ENCODE measurements at regions not wholly inside any gene's neighbourhood (a gene's known extent, or its start where the extent isn't known, plus 50 kb on each side); places are given as distances from the start of the nearest gene placed in this dataset.
A peak's percentile ranks its signal among the peaks of the same experiment; 100 is the strongest.

DNA sequence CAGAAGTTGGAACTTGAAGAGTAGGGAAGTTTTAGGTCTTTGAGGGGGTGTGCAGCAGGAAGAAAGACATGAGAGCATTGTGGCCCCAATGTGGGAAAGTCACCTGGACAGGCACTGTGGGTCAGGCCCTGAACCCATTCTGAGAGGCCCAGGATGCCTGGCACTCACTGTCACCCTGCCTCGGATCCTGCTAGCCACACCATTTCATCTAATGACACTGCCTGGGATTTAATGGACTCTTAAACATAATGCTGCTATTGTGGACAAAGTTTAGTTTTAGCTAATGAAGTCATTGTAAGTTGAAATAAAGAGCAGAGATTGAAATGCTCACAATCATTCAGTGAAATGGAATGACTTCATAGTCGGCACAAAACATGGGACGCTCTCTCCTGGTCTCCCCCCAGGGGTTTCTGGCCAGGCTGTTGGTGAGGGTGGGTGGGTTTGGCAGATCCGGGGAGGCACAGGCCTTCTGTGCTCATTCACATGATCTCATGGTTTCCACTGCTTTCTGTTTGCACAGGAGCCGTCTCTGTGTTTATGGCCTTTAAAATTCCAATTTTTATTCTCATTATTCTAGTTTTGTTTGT is 141.8 kb upstream of the KLHL29 start:
- intact Hi-C loops (cut with DNase I): no loop called here

DNA sequence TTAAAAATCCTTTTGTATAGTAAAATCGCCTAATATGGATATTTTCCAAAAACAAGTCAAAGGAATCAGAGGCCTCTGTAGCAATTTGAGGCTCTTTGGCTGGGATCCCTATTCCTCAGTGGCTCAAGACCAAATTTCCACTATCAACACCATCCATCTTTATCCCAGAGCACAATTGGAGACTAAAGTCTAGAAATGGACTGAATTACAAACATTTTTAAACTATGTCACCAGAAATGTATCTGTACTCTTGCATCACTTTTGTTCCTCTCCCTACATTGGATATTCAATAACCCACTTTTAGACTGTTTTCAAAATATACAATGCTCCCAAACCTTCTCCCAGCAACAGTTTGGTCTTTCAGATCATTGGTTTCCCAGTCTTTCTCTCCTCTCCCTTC is 140.4 kb upstream of the KLHL29 start:
- DNase-seq: no peak
- intact Hi-C loops (cut with DNase I): no loop called here

More for the DNA sequence above, 141.8 kb upstream of the KLHL29 start:
- DNase-seq: peak in 1 of 10 donors; percentile 26

DNA sequence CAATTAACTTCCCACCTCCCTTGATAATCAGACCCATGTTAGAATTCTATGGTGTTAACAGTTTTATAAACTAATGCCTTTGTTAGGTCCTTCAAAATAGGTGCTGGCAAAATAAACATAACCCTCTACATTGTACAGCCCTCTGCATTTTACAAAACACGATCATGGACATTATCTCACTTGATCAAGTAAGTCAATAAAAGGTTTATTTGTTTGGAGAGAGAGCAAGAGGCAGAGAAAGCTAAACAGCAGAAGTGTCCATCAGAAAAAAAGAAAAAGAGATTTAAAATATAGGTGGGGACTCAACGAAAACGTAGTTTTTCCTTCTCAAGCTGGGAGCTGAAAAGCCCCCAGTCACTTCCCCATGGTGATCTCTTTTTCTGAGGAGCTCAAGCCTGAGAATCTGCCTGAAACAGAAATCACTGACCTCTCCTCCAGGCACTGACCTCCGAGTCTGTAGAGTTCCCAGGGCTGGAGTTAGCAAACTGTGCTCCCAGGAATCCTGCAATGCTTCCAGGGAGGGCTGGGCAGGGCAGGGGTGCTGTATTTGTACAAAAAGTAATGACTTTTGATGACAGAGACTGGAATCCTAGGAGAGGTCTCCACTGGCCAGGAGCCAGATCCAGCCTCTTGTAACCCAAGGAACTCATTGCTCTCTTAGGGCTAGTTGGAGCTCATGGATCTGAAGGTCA is 137.8 kb upstream of the KLHL29 start:
- peak in 1 of 10 donors; percentile 39 for DNase-seq
- intact Hi-C loops (cut with DNase I): no loop called here

DNA sequence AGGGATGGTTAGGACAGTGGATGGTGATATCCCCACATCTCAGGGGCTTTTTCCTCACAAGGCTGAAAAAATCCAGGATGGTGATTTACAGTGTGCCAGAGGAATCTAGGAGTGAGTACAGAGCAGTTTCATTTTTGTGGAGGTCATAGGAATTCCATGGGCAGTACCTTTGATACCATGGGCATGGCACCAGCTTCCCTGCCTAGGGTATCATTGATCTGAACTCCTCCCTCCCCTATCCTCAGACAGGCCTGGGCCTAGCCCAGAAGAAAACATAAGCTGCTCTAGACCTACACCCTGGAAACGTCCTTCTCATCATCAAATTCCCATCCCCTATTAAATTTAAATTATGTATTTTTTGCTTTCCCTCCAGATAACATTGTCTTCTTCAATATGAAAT is 136.3 kb upstream of the KLHL29 start:
- peak in 1 of 10 donors; percentile 27 for DNase-seq
- intact Hi-C loops (cut with DNase I): no loop called here

DNA sequence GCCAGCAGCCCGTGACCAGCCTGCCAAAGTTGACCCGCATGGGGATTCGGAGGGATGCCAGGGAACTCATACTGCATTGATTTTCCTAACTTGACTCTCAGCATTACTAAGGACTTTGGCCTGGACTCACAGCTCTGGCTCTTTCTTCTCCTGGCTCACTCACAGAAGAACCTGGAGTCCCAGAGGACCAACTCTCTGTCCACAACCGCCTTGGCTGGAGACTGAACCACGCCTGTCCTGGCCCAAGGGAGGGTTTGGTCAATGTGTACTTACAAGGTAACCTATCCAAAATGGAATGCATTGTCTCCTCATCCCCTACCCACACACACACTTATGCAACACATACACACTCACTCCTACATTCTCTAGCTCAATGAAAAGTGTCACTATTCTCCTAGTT is 135.6 kb upstream of the KLHL29 start:
- intact Hi-C loops (cut with DNase I): no loop called here
- DNase-seq: peak in 6 of 10 donors; percentile 8 to 84 (median 48)

DNA sequence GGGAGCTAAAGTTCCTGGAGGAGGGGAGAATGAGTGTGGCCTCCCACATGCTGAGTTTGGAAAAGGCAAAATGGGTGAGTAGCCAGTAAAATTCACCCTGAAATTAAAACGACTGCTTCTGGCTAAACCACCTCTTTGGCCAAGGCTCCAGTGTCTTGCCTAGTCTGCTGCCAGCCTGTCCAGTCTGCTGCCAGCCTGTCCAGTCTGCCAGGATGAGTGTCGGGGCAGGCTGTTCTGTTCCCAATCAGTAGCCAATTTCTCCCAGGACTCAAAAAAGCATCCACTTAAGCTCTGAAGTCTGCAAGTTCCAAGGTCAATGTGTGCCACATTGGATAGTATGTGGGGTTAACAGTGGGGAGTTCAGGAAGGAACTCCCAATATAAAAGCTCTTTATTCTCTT is 134.6 kb upstream of the KLHL29 start:
- peak in 2 of 10 donors; percentile 23 to 63 for DNase-seq
- intact Hi-C loops (cut with DNase I): no loop called here

DNA sequence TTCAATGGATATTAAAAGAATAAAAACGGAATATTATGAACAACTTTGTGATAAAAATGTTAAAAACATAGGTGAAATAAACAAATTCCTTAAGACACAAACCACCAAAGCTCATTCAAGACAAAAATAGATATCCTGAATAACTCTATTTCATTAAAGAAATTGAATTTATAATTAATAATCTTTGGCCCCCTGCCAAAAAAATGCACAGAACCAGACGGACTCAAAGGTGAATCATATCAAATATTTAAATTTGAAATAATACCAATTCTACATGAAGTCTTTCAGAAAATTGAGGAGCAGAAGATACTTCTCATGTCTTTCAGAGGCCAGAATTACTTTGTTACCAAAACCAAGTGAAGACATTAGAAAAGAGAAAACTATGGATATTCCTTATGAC is 128.3 kb upstream of the KLHL29 start:
- intact Hi-C loops (cut with DNase I): no loop called here
- DNase-seq: no peak

DNA sequence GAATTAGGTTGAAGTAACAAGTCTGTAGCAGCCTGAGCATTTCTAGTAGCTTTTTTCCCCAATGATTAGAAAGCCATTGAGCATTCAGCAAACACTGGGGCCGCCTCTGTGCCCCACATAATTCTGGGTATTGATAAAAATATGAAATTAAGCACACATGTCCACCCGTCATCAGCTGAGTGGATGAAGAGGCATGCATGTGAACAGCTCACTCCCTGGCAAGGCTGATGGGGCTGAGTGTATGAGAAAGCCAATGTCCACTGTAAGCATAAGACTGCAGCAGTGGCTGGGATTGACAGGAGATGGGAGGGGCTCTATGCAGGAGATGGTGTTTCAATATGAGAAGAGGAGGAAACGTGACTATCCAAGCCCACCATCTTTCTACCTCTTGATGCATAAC is 124.4 kb upstream of the KLHL29 start:
- no peak for DNase-seq
- intact Hi-C loops (cut with DNase I): no loop called here

DNA sequence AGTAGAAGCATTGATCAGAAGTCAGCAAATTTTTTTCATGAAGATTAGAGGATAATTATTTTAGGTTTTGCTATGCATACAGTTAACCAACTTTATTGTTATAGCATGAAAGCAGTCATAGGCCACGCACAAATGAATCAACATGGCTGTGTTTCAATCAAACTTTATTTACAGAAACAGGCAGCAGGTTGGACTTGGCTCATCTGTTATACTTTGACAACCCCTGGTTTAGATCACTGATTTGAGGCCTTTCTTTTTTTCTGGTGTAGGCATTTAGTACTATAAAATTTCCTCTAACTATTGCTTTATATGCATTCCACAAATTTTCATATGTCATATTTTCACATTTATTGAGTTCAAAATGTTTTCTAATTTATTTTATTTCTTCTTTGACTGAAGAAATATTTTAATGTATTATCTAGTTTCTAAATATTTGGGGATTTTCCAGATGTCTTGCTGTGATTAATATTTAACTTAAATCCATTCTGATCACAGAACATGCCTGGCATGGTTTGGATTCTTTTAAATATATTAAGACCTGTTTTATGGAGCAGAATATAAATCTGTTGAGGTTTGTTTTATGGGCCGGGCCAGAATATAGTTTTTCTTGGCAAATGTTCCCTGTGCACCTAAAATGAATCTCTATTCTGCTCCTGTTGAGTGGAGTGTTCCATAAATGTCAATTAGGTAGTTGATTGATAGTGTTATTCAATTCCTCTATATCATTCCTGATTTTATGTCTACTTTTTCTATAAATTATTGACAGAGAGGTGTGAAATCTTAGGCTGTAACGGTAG is 116.3 kb upstream of the KLHL29 start:
- no peak for DNase-seq

DNA sequence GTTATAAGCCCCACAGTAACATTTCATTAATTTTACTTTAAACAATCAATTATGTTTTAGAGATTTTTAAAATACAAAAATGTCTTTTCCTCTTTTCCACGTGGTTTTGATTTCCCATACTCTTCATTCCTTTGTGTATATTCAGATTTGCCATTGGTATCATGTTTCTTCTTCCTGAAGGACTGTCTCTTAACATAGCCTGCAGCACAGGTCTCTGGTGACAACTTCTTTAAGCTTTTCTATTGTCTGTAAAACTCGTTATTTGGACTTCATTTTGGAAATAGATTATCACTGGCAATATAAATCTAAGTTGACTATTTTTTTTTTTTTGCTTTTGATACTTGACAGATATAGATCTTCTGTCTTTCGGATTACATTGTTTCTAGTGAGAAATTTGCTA is 115.2 kb upstream of the KLHL29 start:
- no peak for DNase-seq
- intact Hi-C loops (cut with DNase I): no loop called here

More for the DNA sequence above, 116.3 kb upstream of the KLHL29 start:
- intact Hi-C loops (cut with DNase I): no loop called here

DNA sequence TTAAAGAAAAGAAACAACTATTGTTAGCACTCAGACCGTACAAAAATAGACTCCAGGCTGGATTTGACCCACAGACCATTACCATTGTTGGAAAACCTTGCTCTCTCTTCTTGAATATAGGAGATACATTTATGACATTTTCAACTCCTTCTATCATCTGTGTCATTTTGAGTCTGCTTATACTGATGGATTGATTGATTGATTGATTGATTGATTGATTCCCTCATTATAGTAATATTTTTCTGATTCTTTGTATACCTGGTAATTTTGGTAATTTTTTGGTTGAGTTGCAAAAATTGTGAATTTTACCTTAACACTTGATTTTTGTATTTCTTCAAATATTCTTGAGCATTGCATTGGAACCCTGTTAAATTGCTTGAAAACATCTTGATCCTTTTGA is 114.2 kb upstream of the KLHL29 start:
- DNase-seq: no peak
- intact Hi-C loops (cut with DNase I): no loop called here

DNA sequence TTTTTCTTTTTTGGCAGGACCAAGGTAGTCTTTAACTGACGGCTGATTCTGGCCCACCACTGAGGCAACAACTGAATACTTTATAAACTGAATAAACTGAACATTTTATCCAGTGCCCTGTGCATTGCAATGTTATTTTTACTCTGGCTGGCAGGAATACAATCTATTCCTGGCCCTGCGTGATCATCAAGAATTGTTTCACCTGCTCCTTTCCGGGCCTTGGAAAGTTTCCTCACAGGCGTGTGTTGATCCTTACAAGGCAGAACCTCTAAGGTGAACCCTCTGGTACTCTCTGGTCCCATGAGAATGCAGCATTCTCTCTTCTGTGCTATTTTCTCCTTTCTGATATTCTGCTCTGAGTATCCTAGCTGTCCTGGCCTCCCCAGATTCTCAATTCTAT is 113.7 kb upstream of the KLHL29 start:
- intact Hi-C loops (cut with DNase I): no loop called here
- no peak for DNase-seq

DNA sequence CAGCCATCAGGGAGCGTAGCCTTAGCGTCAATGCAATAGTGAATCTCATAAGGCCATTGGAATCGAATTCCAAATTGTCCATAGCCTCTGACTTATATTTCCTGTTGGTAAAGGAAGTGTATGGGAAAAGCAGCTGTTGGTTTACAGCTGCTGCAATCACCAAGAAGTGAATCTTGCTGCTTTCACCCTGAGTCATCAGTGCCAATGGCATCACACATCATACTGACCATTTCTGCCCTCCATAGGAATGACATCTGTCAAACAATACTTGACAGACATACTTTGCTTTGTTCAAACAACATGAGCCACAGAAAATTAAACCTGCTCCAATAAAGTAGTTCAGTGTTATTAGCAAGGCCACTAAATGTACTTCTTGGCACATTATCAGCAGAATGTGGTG is 111.2 kb upstream of the KLHL29 start:
- intact Hi-C loops (cut with DNase I): no loop called here
- no peak for DNase-seq

DNA sequence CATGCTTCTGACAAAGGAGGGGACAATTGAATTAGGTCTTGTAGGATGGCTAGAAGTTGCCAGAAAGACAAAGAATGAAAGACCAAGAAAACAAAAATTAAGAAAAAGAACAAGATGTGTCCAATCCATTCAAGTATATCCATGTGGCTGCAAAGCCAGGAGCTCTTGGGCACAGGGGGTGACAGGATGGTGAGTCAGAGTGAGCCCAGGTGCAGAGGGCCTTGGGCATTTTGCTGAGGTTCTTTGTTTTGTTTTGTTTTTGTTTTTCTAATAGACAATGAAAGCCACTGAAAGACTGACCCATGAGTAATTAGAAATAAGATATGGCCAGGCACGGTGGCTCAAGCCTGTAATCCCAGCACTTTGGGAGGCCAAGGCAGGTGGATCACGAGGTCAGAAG is 104.6 kb upstream of the KLHL29 start:
- DNase-seq: no peak
- intact Hi-C loops (cut with DNase I): no loop called here

DNA sequence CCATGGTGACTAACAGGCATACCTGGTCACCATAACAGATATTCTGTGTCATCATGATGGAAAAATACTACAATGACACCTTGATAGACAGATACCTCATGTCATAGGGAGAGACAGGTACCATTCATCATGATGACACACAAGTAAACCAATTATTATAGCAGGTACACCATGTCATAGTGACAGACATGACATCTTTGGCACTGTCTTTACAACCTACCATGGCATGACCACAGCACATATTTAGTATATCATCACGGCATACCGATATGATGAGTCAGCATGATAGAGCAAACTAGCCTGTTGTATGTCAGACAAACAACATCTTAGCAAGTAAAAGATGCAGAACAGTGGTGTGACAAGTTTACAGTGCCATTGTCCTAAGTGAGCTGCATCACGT is 101.3 kb upstream of the KLHL29 start:
- intact Hi-C loops (cut with DNase I): no loop called here
- no peak for DNase-seq

DNA sequence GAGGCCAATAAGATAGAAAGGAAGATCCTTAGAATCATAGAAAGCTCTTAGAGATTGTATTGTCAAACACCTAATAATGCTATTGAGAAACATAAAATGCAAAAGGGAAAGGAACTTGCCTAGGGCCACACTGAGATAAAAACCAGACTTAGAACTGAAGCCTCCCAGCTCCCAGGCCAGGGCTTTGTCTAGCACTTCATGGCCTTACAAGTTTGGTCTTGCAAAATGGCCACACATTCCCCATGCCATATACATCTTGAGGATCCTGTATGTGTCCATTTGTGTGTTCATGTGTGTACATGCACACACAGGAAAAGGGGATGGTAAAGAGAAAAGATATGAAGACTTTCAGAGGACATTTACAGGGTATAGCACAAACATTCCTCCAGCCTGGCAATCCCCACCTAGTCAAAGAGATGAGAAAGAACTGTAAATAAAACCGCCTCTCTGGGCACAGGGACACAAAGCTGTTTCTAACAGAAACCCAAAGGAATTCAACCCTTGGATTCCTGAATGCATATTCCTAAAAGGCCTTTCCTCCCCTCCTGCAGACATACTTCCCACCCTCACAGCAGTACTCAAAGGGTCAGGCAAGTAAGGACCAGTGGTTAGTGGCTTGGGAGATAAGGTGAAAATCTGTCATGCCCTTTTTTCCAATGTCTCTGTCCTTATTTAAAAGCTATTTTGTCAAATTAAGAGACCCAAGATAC is 99.7 kb upstream of the KLHL29 start:
- intact Hi-C loops (cut with DNase I): no loop called here
- DNase-seq: no peak

DNA sequence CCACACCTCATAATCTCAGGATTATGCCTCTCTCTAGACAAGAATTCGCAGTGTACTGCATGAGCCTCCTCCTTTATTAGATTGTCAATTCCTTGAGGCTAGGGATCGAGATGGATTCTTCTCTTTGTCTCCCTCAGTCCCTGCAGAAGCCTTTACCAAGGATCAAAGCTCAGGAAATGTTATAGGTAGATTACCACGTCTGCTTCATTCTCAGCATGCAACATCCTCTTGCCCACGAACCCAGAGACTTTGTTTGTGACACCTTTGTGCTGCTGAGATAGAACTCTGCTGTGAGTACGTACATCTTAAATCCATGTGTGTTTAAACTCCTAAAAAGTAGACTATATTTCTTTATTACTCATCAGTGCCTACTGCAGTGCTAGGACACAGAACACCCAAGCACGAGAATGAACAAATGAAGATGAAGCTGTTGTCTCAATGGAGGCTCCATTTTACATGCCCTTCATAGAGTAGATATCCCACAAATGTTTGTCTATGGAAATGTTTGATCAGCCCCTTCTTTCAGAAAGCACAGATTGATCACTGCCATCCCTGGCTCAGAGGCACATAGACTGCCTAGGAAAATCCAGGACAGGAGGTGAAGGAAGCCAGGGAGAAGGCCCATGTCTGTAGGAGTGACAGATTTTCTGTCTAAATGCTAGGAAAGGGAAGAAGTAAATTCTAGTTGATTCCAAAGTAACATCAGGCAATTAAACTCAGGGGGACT is 98.8 kb upstream of the KLHL29 start:
- intact Hi-C loops (cut with DNase I): no loop called here
- no peak for DNase-seq

DNA sequence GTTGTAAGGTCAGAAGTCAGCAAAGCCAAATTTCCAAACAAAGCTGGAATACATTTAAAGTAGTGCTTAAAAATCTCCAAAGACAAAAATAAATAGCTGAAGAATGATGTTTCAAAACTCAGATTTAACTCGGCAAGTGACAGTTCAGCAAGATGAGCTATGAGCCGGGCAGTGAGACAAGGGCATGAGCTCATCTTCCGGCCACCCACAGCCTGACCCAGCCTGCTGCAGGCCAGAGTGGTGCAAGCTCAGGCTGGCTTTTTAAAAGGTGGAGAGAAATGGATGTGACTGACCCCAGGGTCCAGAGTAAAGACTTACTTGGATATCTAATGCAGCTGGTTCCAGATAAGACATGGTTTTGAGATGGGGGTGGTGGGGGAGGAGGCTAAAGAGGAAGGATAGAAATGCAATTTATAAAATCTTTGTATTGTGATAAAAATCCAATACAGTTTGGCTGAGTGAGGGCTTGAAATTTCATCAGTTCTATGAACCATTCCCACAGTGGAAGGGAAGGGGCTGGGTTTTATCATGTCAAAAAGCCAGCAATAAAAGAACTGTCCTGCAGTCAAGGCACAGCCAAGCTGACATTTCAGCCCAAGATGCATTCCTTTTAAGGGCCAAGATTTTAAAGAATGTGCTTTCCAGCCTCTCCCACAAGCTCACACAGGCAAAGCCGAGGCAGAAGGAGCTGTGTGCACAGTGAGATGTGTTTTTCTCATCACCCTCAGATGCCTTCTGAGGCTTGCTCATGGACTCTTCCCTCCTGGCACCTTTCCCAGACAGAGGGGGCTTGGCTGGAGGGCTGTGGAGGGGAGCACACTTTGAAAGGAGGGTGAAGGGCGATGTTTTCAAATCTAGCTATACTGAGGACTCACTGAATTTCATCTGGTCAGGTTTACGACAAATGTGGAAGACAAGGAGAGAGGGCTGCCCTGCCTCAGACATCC is 97.9 kb upstream of the KLHL29 start:
- DNase-seq: peak in 1 of 10 donors; percentile 72
- intact Hi-C loops (cut with DNase I): no loop called here

DNA sequence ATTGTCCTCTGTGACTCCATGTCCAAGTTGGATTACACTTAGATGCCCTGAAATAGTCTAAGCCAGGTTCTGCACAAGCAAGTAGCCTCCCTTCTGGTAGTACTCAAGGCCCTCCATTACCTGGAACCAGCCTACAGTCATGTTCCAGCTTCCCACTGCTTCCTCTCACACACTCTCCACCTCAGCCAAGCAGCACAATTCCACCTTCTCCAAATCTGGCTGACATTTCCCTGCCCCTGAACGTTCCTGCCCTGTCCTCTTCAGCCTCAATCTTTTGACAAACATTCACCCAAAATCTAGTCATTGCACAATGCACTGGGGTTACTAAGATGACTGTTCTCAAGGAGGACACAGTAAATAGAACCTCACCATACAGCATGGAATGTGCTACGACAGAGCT is 95.3 kb upstream of the KLHL29 start:
- intact Hi-C loops (cut with DNase I): no loop called here
- DNase-seq: no peak

All from posterior cingulate gyrus (tissue), 11 donors.